ENCODE measurements at regions not wholly inside any gene's neighbourhood (a gene's known extent, or its start where the extent isn't known, plus 50 kb on each side); places are given as distances from the start of the nearest gene placed in this dataset.

DNA sequence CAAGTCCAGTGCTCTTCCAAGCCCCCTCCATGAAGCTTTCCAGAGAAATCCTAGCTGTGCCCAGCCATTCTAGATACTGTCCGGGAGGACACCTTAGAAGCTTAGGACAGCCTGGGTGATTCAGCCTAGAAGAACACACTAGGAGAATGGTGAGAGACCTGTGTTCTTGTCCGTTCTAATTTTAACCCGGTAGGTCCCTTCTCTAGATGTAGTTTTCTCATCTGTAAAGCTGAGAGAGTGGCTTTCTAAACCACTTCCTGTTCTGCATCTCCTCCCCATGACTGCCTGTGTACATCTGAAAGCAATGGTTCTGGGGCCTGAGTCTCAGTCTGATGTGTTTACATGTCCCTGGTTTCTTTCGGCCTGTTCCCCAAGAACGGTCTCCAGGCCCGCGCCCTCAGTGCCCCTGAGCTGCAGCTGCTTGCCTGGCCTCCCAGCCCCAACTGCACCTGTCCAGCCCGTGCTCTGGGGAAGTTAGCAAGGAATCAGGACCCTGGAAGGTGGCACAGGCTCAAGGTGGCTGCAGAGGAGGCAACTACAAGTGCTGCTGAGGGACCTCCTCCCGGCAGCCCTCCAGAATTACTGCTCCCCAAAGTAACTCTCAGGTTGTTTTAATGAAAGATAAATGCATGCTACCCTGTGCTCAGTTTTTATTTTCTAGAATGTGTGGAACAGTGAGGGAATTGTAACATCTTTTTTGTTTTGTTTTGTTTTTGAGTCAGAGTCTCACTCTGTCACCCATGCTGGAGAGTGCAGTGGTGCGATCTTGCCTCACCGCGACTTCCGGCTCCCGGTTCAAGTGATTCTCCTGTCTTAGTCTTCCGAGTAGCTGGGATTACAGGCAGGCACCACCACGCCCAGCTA is 105.9 kb downstream of the LBH start:
- DNase-seq (ENCODE audit: low spot score), result no peak
- intact Hi-C loops (cut with DNase I), result no loop called here

DNA sequence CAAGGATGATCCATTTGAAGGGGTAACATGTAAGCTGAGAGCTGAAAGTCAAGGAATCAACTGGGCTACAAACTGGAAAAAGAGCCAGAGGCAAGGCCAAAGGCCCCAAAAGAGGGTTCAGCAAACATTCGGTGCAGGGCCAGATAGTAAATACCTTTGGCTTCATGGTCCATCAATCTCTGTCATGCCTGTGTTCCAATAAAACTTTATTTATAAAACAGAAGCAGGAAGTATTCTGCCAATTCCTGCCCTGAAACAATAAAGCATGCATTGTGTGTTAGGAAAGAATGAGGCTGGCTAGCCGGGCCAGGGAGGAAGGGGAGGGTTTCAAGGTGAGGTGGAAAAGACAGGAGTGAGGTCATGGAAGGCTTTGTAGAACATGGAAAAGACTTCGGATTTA is 107.1 kb downstream of the LBH start:
- no peak for DNase-seq (ENCODE audit: low spot score)
- intact Hi-C loops (cut with DNase I), result no loop called here

DNA sequence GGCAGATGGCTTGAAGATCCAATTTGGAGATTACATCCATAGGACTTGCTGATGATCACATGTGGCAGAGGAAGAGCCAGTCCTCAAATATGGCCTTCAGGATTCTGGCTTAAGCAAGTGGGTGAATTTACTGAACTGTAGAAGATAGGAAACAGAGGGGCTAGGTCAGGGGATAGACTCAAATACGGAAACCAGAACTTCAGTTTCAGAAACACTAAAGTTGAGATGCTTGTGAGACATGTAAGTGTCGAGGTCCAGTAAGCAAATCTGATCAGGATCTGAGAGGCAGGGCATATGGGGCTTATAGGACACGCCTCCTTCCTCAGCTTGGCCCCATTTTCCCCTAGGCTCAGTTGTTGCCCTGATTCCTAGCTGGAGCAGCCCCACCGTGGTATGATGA is 107.7 kb downstream of the LBH start:
- no peak for DNase-seq (ENCODE audit: low spot score)
- intact Hi-C loops (cut with DNase I), result no loop called here

DNA sequence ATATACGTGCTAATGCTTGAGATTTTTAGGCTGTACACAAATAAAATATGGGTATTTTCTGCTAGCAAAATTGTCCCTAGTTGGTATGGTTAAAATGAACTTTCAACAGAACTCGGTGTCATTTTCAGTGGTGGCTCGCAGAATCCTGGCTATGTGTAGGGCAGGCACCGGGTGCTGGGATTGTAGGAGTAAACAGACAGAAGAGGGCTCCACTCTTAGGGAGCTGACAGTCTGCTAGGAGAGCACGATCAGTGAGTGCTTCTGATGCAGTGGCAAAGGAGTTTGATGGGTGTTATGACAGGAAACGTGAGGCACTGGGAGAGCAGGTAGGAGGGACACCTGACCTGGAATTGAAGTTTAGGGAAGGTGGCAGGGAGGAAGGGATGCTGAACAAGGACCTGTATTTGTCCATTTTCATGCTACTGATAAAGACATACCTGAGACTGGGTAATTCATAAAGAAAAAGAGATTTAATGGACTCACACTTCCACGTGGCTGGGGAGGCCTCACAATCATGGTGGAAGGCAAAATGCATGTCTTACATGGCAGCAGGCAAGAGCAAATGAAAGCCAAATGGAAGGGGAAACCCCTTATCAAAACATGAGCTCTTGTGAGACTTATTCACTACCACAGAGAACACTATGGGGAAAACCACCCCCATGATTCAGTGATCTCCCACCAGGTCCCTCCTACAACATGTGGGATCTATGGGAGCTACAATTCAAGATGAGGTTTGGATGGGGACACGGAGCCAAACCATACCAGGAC is 105.4 kb upstream of the LCLAT1 start:
- no peak for DNase-seq (ENCODE audit: low spot score)
- intact Hi-C loops (cut with DNase I), result loop anchor here in 1 of 2 donors (5.0 kb wide), 1 partner anchor 91 kb away; no protein-coding TSS in a partner anchor

DNA sequence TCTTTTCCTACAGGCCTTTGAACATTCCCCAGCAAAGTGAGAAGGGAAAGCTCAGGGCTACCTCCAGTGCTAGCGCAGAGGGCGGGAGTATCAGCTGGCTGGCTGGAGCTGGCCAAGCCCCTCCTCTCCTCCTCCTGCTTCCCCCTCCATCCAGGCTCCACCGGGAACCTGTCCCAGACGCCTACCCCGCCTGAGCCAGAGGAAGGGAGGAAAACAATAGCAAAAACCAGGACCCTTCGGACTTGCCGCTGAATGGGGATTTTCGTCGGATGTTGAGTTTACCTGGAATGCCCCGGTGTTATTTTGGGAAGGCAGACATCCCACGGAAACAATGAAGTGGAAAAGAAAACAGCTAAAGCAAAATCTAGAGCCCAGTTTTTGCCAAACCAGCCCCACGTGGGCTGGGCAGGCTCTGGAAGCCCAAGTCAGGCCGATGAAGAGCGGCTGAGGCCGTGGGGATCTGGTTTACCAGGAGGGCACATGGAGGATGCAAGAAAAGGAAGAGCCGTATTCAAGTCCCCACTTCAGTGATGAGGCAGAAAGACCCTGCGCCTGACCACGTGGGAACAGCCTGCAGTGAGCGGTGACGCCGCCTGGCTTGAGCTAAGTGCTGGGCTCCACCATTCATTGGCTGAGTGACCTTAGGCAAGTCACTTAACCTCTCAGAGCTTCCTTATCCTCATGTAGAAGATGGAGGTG is 100.4 kb upstream of the LCLAT1 start:
- peak; percentile 86 for DNase-seq (ENCODE audit: low spot score)
- intact Hi-C loops (cut with DNase I), result no loop called here

DNA sequence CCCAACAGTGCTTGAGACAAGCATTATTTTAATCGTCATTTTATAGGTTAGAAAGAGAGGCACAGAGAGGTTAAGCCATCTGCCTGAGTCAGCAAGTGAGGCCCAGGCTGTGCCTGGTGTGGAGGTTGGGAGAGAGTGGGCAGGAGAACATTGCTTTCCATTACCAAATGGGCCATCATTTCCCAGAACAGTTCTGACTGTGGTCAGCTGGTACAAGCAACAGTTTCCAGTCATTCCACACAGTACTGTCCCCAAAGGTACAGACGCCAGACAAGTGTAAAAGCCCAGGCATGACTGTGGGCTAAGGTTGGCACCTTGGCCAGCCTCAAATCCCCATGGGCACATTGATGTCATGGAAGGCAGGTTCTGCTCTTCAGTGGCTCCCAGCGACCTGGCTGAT is 98.2 kb upstream of the LCLAT1 start:
- intact Hi-C loops (cut with DNase I), result no loop called here
- no peak for DNase-seq (ENCODE audit: low spot score)

DNA sequence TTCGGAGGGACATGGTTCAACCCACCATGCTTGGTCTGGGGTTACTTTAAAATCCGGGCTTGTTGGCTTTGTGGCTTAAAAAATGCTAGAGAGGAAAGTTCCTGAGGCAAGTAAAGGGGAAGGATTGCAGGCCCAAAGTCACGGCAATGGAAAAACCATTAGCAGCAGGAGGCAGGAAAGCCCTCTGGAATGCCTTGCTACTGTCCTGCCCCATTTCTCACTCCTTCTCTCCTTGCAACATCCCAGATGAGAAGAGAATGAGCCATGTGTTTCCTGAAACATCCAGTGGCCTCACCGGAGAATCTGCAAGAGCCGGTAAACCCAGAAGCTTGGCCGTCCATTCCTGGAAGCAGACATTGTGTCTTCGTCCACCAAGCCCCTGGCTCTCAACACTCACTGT is 97.4 kb upstream of the LCLAT1 start:
- intact Hi-C loops (cut with DNase I), result loop anchor here in 1 of 2 donors (10.0 kb wide), 1 partner anchor 115 kb away; the partner anchor contains the start of gene LBH
- DNase-seq (ENCODE audit: low spot score), result no peak

DNA sequence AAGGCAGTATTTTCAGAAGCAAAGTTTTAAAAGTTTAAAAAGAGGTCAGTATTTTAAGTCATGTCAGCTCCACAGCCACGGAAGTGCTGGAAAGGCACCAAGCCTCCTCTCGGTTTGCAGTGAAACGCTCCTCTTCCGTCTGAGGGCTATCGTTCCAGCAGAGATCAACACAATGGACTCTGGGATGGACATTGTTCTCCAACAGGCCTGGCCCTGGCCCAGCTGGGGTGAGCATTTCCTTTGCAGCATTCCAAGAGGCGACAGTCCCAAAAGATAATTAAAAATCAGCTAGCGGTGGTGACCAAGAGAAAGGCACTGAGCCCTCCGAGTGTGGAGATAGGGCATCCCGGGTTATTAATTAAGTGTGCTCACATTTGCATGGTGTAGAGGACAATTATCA is 95.9 kb upstream of the LCLAT1 start:
- DNase-seq (ENCODE audit: low spot score), result no peak
- intact Hi-C loops (cut with DNase I), result loop anchor here in 1 of 2 donors (10.0 kb wide), 1 partner anchor 116 kb away; the partner anchor contains the start of gene LBH

DNA sequence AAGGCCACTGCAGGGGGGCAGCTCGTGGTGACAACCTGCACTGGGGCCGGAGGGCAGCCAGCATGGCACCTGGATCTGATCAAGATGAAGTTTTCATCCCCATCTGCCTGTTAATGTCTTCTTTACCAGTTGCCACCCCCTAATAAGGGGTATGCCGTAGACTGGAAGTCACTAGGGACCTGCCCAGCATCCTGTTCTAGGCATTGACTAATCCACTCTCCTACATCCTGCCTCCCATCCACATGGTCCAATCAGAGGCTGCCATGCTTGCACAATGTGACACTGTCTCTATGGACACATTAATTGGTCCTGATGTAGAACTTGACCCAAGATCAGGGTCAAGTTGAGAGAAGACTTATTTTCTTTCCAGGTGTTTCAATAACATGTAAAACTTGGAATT is 95.1 kb upstream of the LCLAT1 start:
- intact Hi-C loops (cut with DNase I), result loop anchor here in 1 of 2 donors (10.0 kb wide), 1 partner anchor 117 kb away; the partner anchor contains the start of gene LBH
- DNase-seq (ENCODE audit: low spot score), result no peak

DNA sequence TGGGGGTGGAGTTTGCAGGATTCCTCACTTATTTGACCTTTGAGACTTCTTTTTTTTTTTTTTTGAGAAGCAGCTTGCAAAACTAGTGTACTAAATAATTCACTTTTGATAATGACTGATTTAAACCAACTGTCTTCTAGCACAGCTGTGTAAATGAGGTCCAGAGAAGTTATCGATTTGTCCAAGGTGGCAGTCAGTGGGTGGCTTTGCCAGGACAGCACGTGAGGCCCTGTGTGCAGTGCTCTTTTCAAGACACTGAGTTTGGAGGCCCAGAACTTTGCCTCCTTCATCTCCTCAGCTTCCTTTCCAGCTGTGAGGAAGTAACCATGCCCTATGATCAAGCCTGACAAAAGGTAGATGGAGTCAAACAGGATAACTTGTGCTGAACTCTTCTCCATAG is 92.9 kb upstream of the LCLAT1 start:
- intact Hi-C loops (cut with DNase I), result loop anchor here in 1 of 2 donors (10.0 kb wide), 1 partner anchor 119 kb away; the partner anchor contains the start of gene LBH

DNA sequence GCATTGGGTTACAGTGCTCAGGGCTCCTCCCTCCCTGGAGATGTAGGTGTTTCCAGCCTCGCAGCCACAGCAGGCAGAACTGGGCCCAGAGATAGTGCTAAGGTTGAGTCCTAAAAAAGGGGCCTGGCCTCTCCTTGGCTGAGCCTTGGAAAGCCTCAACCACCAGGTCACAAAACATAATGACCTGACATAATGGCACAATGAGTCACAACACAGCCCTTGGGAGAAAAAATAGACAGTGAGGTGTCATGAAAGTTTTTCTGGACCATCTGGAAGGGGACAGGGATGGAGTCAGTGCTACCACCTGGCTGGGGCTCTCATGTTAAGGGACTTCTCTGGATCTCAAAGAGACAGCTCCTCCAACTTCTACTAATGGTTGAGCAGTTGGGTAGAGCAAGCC is 92.4 kb upstream of the LCLAT1 start:
- intact Hi-C loops (cut with DNase I), result loop anchor here in 1 of 2 donors (10.0 kb wide), 1 partner anchor 120 kb away; the partner anchor contains the start of gene LBH

More for the DNA sequence above, 92.9 kb upstream of the LCLAT1 start:
- DNase-seq (ENCODE audit: low spot score), result no peak

DNA sequence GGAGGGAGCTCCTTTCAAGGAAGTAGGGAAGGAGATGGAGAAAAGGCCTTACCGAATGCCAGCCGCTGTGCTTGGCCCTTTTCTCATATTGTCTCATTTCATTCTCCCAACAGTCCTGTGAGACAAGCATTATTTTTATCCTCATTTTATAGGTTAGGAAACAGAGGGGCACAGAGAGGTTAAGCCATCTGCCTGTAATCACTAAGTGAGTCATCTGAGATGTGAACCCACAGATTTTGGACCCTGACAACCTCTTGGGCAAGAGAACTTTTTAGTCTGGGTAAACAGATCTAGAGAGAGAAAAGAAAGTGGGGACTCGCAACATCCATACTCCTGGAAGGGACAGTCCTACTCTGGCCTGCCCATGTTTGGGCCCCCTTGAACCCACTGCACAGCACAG is 91.7 kb upstream of the LCLAT1 start:
- DNase-seq (ENCODE audit: low spot score), result no peak
- intact Hi-C loops (cut with DNase I), result loop anchor here in 1 of 2 donors (10.0 kb wide), 1 partner anchor 121 kb away; the partner anchor contains the start of gene LBH

More for the DNA sequence above, 92.4 kb upstream of the LCLAT1 start:
- no peak for DNase-seq (ENCODE audit: low spot score)

DNA sequence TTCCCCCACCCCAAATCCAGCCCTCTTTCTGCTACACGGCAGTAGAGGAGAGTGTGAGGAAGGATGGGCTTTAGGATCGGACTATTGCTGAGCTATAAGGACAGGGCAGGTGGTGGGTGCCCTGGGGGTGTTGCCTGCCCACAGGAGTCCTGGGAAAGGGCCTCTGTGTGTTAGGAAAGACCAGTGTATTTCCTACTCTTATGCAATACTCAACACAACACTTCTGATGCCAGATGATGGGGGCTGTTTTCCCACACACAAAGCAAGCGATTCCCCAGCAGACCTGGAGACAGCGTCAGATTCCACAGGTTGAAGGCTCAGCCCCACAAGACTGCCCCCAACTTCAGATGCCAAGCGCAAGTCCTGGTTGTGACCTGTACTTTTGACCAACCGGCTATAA is 91.0 kb upstream of the LCLAT1 start:
- no peak for DNase-seq (ENCODE audit: low spot score)
- intact Hi-C loops (cut with DNase I), result loop anchor here in 1 of 2 donors (10.0 kb wide), 1 partner anchor 121 kb away; the partner anchor contains the start of gene LBH

DNA sequence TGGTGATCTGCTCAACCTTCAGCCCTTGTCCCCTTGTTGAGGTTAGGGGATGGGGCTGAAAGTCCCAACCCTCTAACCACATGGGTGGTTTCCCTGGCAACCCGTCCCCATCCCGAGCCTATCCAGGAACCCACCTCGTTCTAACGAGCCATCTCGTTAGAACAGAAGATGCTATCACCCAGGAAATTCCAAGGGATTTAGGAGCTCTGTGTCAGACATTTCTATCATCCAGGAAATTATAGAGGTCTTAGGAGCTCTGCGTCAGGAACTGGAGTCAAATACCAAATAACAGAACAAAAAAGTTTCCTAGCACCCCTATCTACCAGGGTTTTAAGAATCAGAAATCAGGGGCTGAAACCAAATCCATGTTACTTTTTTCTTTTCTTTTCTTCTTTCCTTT is 90.3 kb upstream of the LCLAT1 start:
- intact Hi-C loops (cut with DNase I), result loop anchor here in 1 of 2 donors (10.0 kb wide), 1 partner anchor 122 kb away; the partner anchor contains the start of gene LBH
- no peak for DNase-seq (ENCODE audit: low spot score)

DNA sequence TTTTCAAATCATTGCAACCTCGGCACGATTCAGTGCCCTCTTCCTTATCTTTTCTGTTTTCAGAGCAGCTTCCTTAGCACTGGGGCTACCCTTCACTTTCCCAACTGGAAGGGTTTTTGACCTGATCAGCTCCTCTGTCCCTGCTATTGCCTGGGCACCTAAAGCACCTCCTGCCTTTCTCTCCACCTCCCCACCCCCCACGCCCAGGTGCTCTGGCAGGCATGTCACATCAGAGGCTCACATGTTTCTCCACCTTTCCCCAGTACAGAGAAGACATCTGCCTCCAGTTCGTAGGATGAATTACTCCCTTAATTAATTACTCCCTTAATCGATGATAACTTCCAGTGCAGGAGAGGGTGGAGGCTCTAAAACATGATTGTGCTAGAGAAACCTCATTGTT is 88.7 kb upstream of the LCLAT1 start:
- intact Hi-C loops (cut with DNase I), result loop anchor here in 1 of 2 donors (10.0 kb wide), 1 partner anchor 124 kb away; the partner anchor contains the start of gene LBH
- DNase-seq (ENCODE audit: low spot score), result no peak

DNA sequence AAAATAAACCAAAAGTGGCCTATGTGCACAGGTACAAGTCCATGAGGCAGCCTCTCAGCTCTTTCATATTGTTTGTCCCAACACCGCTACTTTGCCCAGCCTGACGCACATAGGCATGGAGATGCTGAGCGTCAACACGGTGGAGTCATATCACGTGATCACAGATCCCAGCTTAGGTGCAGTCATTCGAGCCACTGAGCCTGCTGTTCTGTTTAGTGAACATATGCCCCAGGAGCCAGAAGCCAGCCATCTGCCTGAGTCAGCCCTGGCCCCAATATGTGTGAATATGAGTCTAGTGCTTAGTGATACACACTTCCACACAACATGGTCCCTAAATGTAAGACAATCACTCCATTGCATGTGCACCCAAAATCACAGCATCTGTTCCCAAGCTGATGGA is 88.2 kb upstream of the LCLAT1 start:
- DNase-seq (ENCODE audit: low spot score), result no peak
- intact Hi-C loops (cut with DNase I), result loop anchor here in 1 of 2 donors (10.0 kb wide), 1 partner anchor 124 kb away; the partner anchor contains the start of gene LBH

DNA sequence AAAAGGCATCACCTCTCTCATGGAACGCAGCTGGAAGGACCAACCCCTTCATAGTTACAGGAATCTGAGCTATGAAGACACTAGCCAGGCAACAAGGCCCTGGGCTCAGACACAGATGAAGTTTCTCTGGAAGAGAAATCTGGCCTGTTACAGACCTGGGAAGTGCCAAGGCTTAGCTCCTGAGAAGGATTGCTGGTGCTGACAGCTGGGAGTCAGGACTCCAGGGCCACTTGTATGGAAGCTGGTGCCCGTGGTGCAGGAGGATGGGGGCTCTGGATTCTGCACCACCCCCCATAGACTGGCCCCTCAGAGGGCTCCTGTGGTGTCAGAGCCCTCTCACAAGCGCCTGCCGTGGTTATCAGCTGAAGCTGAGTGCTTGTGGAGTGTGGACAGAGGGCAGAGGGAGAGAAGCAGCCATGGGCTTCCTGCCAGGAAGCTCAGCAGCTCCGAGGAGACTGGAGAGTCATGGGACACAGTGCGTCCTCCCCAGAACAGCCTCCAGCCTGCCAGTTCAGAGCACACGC is 87.3 kb upstream of the LCLAT1 start:
- intact Hi-C loops (cut with DNase I), result loop anchor here (5.0 to 10.0 kb wide), 4 partner anchors 53 to 345 kb away; partner anchors contain the start of gene LBH (in 1 of the 2)
- DNase-seq (ENCODE audit: low spot score), result peak; percentile 85

DNA sequence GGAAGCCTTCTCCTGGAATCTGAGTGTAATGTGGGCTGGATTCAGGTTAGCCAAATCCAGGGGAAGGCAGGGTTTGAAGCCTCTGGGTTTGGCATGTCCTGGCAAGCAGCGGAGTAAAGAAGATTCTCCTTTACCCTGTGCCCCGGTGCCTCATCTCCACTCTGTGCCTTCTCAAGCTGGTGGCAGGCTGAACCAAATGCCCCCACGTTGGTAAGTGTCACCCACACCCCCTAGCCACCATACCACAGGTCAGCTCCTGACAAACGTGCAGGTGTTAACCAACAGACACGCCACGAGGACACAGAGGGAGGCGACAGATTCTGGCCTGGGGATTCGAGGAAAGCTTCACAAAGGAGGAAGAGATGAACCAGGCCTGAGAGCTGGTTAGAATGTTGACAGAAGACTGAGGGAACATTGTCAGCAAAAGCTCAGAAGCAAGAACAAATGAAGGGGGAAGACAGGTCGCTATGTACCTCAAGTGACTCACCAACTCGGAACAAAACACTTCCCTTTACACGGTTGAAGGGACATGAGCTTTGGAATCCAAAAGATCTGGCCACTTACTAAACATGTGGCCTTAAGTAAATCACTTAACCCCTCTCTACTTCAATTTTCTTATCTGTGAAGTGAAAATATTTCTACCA is 85.2 kb upstream of the LCLAT1 start:
- DNase-seq (ENCODE audit: low spot score), result no peak
- intact Hi-C loops (cut with DNase I), result loop anchor here (5.0 to 10.0 kb wide), 3 partner anchors 50 to 343 kb away; no protein-coding TSS in a partner anchor
